Glomerular visceral epithelial cell (primary cell): ENCODE measurements at regions not wholly inside any gene's neighbourhood (a gene's known extent, or its start where the extent isn't known, plus 50 kb on each side); places are given as distances from the start of the nearest gene placed in this dataset.

Experiments
- DNase-seq: peaks from one replicate; pipeline ENCODE4 v3.0.0-alpha.2; 2016; ENCODE audit errors: extremely low spot score

GRCh38 chr7:31171984-31172383 lies 119.9 kb downstream of the ADCYAP1R1 start:
- no peak for DNase-seq

DNA sequence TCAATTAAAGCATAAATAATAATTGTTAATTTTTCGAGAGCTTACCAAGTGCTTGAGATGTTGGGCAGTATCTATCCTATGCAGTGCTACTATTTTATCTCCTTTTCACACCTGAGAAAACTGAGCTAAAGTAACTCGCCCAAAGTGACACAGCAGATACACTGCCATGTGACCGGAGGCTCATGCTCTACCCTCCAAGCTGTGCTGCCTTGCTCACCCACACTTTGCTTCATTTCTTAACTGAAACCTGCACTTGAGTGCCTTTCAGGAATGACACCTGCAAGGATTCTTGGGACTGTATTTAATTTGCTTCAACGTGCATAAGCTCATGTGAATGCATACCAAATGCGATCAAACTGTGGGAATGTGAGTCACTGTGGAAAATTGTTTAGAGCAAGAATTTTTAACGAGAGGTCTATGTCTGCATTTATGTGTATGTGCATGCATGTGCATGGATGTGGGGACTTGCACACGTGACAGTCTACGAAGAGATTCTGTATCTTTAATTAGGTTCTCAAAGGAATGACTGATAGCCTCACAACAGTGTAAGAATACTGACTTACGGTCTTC lies 119.2 kb downstream of the ADCYAP1R1 start:
- no peak for DNase-seq
